Small intestine (tissue), 7 donors: ENCODE measurements at regions not wholly inside any gene's neighbourhood (a gene's known extent, or its start where the extent isn't known, plus 50 kb on each side); places are given as distances from the start of the nearest gene placed in this dataset.

Experiments used
- DNase-seq, 2 donors: peaks; one replicate each; pipeline versions ENCODE4 v3.0.0 to v3.0.0-alpha.2; 2013
- FAIRE-seq: peaks from 2 replicates; lab custom pipeline; 2012; peaks lifted over from hg19 to GRCh38; lab: Jason Lieb, UNC
- H3K27ac ChIP-seq, 3 donors: one replicate each; pipeline ENCODE4 v1.5.1; 2013; ENCODE audit warnings: low read length in 2 of 3, mild to moderate bottlenecking in 2 of 3, control low read depth in 1 of 3, inconsistent platforms in 1 of 3, low read depth in 1 of 3, moderate library complexity in 1 of 3
- H3K27me3 ChIP-seq, 3 donors: one replicate each; pipeline ENCODE4 v1.6.1; 2013; ENCODE audit warnings: low read length in 3 of 3, inconsistent platforms in 1 of 3; ENCODE audit not compliant: control insufficient read depth in 3 of 3, insufficient read depth in 3 of 3
- H3K36me3 ChIP-seq, 3 donors: one replicate each; pipeline ENCODE4 v1.6.1; 2013; ENCODE audit warnings: low read length in 3 of 3, inconsistent platforms in 1 of 3, low read depth in 1 of 3, mild to moderate bottlenecking in 1 of 3, moderate library complexity in 1 of 3; ENCODE audit not compliant: control insufficient read depth in 3 of 3, insufficient read depth in 2 of 3
- H3K4me1 ChIP-seq, 3 donors: one replicate each; pipeline ENCODE4 v1.6.1; 2013; ENCODE audit warnings: low read length in 2 of 3, inconsistent platforms in 1 of 3, low read depth in 1 of 3, mild to moderate bottlenecking in 1 of 3, moderate library complexity in 1 of 3; ENCODE audit not compliant: control insufficient read depth in 3 of 3, insufficient read depth in 2 of 3
- H3K4me3 ChIP-seq, 3 donors: one replicate each; pipeline ENCODE4 v1.5.1; 2013; ENCODE audit warnings: low read length in 3 of 3, control low read depth in 1 of 3, inconsistent platforms in 1 of 3, low read depth in 1 of 3, mild to moderate bottlenecking in 1 of 3, moderate library complexity in 1 of 3
- H3K9me3 ChIP-seq, 2 donors: one replicate each; pipeline ENCODE4 v1.6.1; 2013; ENCODE audit warnings: low read depth in 1 of 2, low read length in 1 of 2; ENCODE audit not compliant: control insufficient read depth in 2 of 2, insufficient read depth in 1 of 2
- WGBS, 3 donors: extraction: QIAGEN DNeasy Blood & Tissue Kit; methylation state at CpG; one replicate each; pipeline ENCODE4 v1.1.7; 2013; 5-methylcytosine and 5-hydroxymethylcytosine counted together
- donor health status: healthy with polysubstance abuse.
- donor health status: control.
- donor health status: control.
- donor health status: Bipolar disorder and iron deficiency.
- donor health status: healthy.

- 70 to 76% (median 75%) methylated on average over 3 of the region's 3 CpGs for WGBS, 3 donors
- H3K4me1 ChIP-seq = no peaks in the 10 kb centered on the region
- no peaks in the 10 kb centered on the region for H3K9me3 ChIP-seq
- no peaks in the 10 kb centered on the region for H3K36me3 ChIP-seq
- DNase-seq (no peak), FAIRE-seq (no peak)
- H3K27ac ChIP-seq = no peak overlapping the region
- no peak overlapping the region for H3K4me3 ChIP-seq
- H3K27me3 ChIP-seq = no peaks in the 10 kb centered on the region
Observed at GRCh38 chr12:24198070-24198469, 248.6 kb upstream of the SOX5 start.

GRCh38 chr12:24197532-24197931 lies 248.1 kb upstream of the SOX5 start:
- DNase-seq = no peak
- Histone ChIP-seq H3K9me3 (no peaks in the 10 kb centered on the region), H3K27me3 (no peaks in the 10 kb centered on the region), H3K27ac (no peak overlapping the region), H3K4me1 (no peaks in the 10 kb centered on the region), H3K4me3 (no peak overlapping the region), H3K36me3 (no peaks in the 10 kb centered on the region)
- 67 to 71% (median 69%) methylated on average over 5 of the region's 5 CpGs for WGBS, 3 donors
- FAIRE-seq = no peak

- H3K4me3 ChIP-seq = no peak overlapping the region
- H3K9me3 ChIP-seq = no peaks in the 10 kb centered on the region
- no peaks in the 10 kb centered on the region for H3K36me3 ChIP-seq
- no peaks in the 10 kb centered on the region for H3K27me3 ChIP-seq
- FAIRE-seq = no peak
- no peak for DNase-seq
- 84 to 91% (median 87%) methylated on average over 4 of the region's 4 CpGs for WGBS, 3 donors
- no peaks in the 10 kb centered on the region for H3K4me1 ChIP-seq
- H3K27ac ChIP-seq = no peak overlapping the region
Observed at GRCh38 chr12:24195063-24195462, 245.6 kb upstream of the SOX5 start.

GRCh38 chr12:24191117-24191516 lies 241.6 kb upstream of the SOX5 start:
- 80 to 82% (median 81%) methylated on average over 5 of the region's 5 CpGs for WGBS, 3 donors
- Histone ChIP-seq H3K4me3 (no peak overlapping the region), H3K4me1 (no peaks in the 10 kb centered on the region), H3K9me3 (peaks cover 0 to 4% of the 10 kb centered on the region in 2 donors), H3K36me3 (no peaks in the 10 kb centered on the region), H3K27ac (no peak overlapping the region), H3K27me3 (no peaks in the 10 kb centered on the region)
- DNase-seq = no peak
- FAIRE-seq = no peak

GRCh38 chr12:24185782-24186181 lies 236.3 kb upstream of the SOX5 start:
- no peak for FAIRE-seq
- peak; percentile 62 to 71 for DNase-seq
- H3K27me3 ChIP-seq = no peaks in the 10 kb centered on the region
- H3K36me3 ChIP-seq = no peaks in the 10 kb centered on the region
- no peak overlapping the region for H3K4me3 ChIP-seq
- peaks cover 0 to 4% of the 10 kb centered on the region in 2 donors for H3K9me3 ChIP-seq
- H3K27ac ChIP-seq = peak overlapping the region in 1 of 3 donors; percentile 37
- 24 to 75% (median 44%) methylated on average over 1 of the region's 1 CpG for WGBS, 3 donors
- H3K4me1 ChIP-seq = peaks cover 0 to 10% (median 0%) of the 10 kb centered on the region in 3 donors

- 71 to 88% (median 84%) methylated on average over 1 of the region's 1 CpG for WGBS, 3 donors
- no peak overlapping the region for H3K4me3 ChIP-seq
Observed at GRCh38 chr12:24177889-24178288, 228.4 kb upstream of the SOX5 start.

GRCh38 chr12:24175929-24176328 lies 226.5 kb upstream of the SOX5 start:
- FAIRE-seq (no peak), DNase-seq (peak; percentile 38 to 49)
- no peaks in the 10 kb centered on the region for H3K36me3 ChIP-seq
- no peaks in the 10 kb centered on the region for H3K9me3 ChIP-seq
- peak overlapping the region in 1 of 3 donors; percentile 64 for H3K27ac ChIP-seq
- 39 to 70% (median 68%) methylated on average over 4 of the region's 4 CpGs for WGBS, 3 donors
- no peaks in the 10 kb centered on the region for H3K27me3 ChIP-seq
- H3K4me1 ChIP-seq = peaks cover 0 to 7% (median 0%) of the 10 kb centered on the region in 3 donors
- H3K4me3 ChIP-seq = no peak overlapping the region

More at GRCh38 chr12:24177889-24178288, 228.4 kb upstream of the SOX5 start:
- DNase-seq = peak in 1 of 2 donors; percentile 5
- FAIRE-seq = no peak
- no peaks in the 10 kb centered on the region for H3K9me3 ChIP-seq
- H3K4me1 ChIP-seq = peaks cover 0 to 7% (median 0%) of the 10 kb centered on the region in 3 donors
- H3K36me3 ChIP-seq = no peaks in the 10 kb centered on the region
- no peak overlapping the region for H3K27ac ChIP-seq
- H3K27me3 ChIP-seq = no peaks in the 10 kb centered on the region

- H3K36me3 ChIP-seq = no peaks in the 10 kb centered on the region
- DNase-seq (peak; percentile 40 to 57), FAIRE-seq (no peak)
- no peaks in the 10 kb centered on the region for H3K9me3 ChIP-seq
- no peak overlapping the region for H3K4me3 ChIP-seq
- peak overlapping the region in 1 of 3 donors; percentile 64 for H3K27ac ChIP-seq
- H3K27me3 ChIP-seq = no peaks in the 10 kb centered on the region
- 34 to 60% (median 46%) methylated on average over 2 of the region's 2 CpGs for WGBS, 3 donors
- peaks cover 0 to 7% (median 0%) of the 10 kb centered on the region in 3 donors for H3K4me1 ChIP-seq
Observed at GRCh38 chr12:24175284-24175683, 225.8 kb upstream of the SOX5 start.

- no peaks in the 10 kb centered on the region for H3K36me3 ChIP-seq
- H3K9me3 ChIP-seq = no peaks in the 10 kb centered on the region
- H3K4me1 ChIP-seq = peaks cover 0 to 7% (median 0%) of the 10 kb centered on the region in 3 donors
- no peak overlapping the region for H3K4me3 ChIP-seq
- DNase-seq (no peak), FAIRE-seq (no peak)
- no peak overlapping the region for H3K27ac ChIP-seq
- no peaks in the 10 kb centered on the region for H3K27me3 ChIP-seq
- 28 to 55% (median 38%) methylated on average over 7 of the region's 7 CpGs for WGBS, 3 donors
Observed at GRCh38 chr12:24173067-24173466, 223.6 kb upstream of the SOX5 start.
